NCI-H345 treated with DMSO at 0.1 percent for 48 hours (cell line): ENCODE measurements at regions not wholly inside any gene's neighbourhood (a gene's known extent, or its start where the extent isn't known, plus 50 kb on each side); places are given as distances from the start of the nearest gene placed in this dataset.

ENCODE experiments used
- DNase-seq: peaks from one replicate; lab custom pipeline; 2025; ENCODE audit not compliant: unreplicated experiment; lab: John Stamatoyannopoulos, UW

- peak; percentile 67 for DNase-seq
Measured at GRCh38 chr1:42035205-42035829, 116.6 kb upstream of the HIVEP3 start.

- no peak for DNase-seq
Measured at GRCh38 chr1:42034426-42034825, 115.7 kb upstream of the HIVEP3 start.

- no peak for DNase-seq
Measured at GRCh38 chr1:42033629-42034028, 114.9 kb upstream of the HIVEP3 start.

GRCh38 chr1:42017730-42018129, 99.0 kb upstream of the HIVEP3 start:
- no peak for DNase-seq

DNA sequence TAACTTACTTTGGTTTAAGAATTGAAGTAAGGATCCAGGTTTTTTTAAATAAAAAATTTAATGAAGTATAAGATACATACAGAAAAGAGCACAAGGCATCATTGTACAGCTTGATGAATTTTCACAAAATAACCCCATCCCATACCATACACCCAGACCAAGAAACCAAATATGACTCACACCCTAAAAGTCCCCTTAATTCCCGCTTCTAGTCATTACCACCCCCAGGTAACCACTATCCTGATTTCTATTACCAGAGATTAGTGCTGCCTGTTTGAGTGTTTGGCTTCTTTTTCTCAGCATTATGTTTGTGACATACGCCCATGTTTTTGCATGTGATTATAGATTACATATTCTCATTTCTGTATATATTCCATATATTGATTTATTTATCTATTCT, 98.5 kb upstream of the HIVEP3 start:
- DNase-seq, result no peak

GRCh38 chr1:42014823-42015222, 96.1 kb upstream of the HIVEP3 start:
- no peak for DNase-seq

- DNase-seq, result no peak
Measured at GRCh38 chr1:42013881-42014470, 95.3 kb upstream of the HIVEP3 start.

GRCh38 chr1:42012852-42013251, 94.1 kb upstream of the HIVEP3 start:
- DNase-seq, result no peak

GRCh38 chr1:42010381-42010780, 91.7 kb upstream of the HIVEP3 start:
- no peak for DNase-seq

GRCh38 chr1:42008264-42008663, 89.5 kb upstream of the HIVEP3 start:
- no peak for DNase-seq

DNA sequence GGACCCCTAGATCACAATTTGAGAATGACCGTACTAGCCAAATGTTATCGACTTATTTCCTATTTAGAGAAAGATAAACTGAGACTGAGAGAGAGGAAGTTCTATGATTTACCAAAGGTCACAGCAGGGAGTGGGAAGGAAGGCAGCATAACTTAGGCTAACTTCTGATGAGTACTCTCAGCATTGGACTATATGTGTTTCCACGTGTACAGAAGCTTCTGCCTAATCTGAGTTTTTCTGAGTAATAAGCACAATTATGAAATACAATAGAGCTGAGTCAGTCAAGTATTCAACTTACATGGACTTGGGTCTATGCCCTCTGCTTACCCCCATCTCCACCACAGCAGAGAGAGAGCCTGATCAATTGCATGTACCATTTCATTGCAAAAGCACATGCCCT, 88.1 kb upstream of the HIVEP3 start:
- DNase-seq, result no peak

- no peak for DNase-seq
Measured at GRCh38 chr1:42006093-42006492, 87.4 kb upstream of the HIVEP3 start.

GRCh38 chr1:42005530-42005929, 86.8 kb upstream of the HIVEP3 start:
- DNase-seq, result no peak

DNA sequence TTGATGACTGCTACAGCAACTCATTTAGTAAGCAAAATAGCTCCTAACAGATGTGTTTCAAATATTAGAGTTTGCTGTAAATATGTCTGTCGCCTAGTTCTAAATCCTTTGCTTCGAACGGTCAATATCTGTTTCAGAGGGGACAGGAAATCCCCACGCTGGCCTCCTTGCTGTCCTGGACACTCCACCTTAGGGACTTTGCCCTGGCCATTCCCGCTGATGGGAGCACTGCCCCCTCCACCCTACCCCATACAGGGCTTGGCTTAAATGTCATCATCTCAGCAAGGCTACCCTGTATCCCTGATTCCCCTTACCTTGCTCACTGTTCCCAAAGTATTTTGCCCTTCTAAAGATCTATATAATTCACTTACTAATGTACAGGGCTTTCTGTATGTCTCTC, 86.1 kb upstream of the HIVEP3 start:
- no peak for DNase-seq

- no peak for DNase-seq
Measured at GRCh38 chr1:42004322-42004721, 85.6 kb upstream of the HIVEP3 start.

DNA sequence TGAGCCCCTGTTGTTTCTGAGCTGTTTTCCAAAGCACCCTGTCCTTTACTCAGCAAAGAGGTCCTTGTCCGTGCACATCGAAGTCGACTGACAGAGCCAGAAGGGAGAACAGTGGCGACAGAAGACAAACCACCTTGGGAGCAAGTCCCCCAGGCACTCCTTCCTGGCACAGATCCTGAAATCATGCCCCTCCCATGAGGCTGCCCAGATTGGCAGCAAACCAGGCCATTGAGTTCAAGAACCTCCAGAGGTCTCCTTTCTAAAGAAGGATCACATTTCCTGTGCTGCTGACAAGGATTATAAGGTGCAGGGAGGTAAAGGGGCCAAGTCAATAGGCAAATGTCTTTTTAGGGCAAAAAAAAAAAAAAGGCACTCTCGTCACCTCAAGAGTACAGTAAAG, 84.7 kb upstream of the HIVEP3 start:
- no peak for DNase-seq

GRCh38 chr1:42002220-42002619, 83.5 kb upstream of the HIVEP3 start:
- no peak for DNase-seq

GRCh38 chr1:42000766-42001165, 82.0 kb upstream of the HIVEP3 start:
- DNase-seq, result no peak

GRCh38 chr1:41999884-42000283, 81.2 kb upstream of the HIVEP3 start:
- no peak for DNase-seq

GRCh38 chr1:41998250-41998649, 79.5 kb upstream of the HIVEP3 start:
- no peak for DNase-seq

DNA sequence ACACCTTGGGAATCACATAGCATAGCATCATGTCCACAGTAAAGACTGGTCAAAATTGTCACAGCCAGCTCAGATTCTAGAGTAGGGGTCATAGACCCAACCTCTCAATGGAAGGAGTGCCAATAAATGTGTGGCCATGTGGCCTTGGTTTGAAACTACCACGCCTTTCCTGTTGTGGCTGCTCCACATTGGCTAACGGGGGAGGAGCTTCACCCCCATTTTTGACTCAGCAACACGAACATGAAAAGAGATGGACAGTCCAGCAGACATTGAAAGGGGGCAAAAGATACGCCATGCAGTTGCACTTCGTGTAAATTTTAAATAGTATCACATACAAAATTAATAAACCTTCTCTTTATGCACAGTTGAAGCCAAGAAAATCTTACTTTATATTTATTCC, 78.4 kb upstream of the HIVEP3 start:
- no peak for DNase-seq

- no peak for DNase-seq
Measured at GRCh38 chr1:41995441-41996130, 76.9 kb upstream of the HIVEP3 start.
